ENCODE measurements at regions not wholly inside any gene's neighbourhood (a gene's known extent, or its start where the extent isn't known, plus 50 kb on each side); places are given as distances from the start of the nearest gene placed in this dataset.

- H3K79me1 ChIP-seq (ENCODE audit: low read depth in 1 of 2, low read length in 2 of 2): no peaks in the 10 kb centered on the region
- dilution Hi-C loops (cut with HindIII; ENCODE audit: low sequenced_read_pairs, unreplicated experiment) (no loop called here), intact Hi-C loops (cut with micrococcal nuclease) (no loop called here), in situ Hi-C loops (cut with MboI; ENCODE audit: low sequenced_read_pairs) (no loop called here)
- no peak overlapping the region for H2AFZ ChIP-seq (replicated peaks; ENCODE audit: low read length, poor library complexity)
- no peaks in the 10 kb centered on the region for H3K36me3 ChIP-seq (ENCODE audit: control insufficient read depth, insufficient read depth, low read length)
- no peak overlapping the region for H2AK5ac ChIP-seq (ENCODE audit: low read depth, low read length)
- ATAC-seq (ENCODE audit: low read depth): no peak
- WGBS, 2 experiments (ENCODE audit: extremely low coverage in 2 of 2, insufficient read length in 1 of 2): 78% methylated on average over 5 of the region's 6 CpGs; no CpG with 5 or more reads in 1 of the 2 experiments
- no peak overlapping the region for H3K4me2 ChIP-seq (ENCODE audit: low read depth, low read length)
- peaks cover 18% of the 10 kb centered on the region for H3K27me3 ChIP-seq (ENCODE audit: control insufficient read depth, insufficient read depth, low read length)
- H2BK120ac ChIP-seq (ENCODE audit: low read depth, low read length): no peak overlapping the region
- H3K9me3 ChIP-seq (ENCODE audit: control insufficient read depth, insufficient read depth, low read length): peaks cover 6% of the 10 kb centered on the region
- no peak overlapping the region for H3K27ac ChIP-seq (ENCODE audit: insufficient read depth, low read length)
- TF ChIP-seq MXI1 (IDR thresholded peaks at IDR 0.05; ENCODE audit: borderline replicate concordance, low read depth, low read length) (no peak), RCOR1 (IDR thresholded peaks at IDR 0.05; ENCODE audit: insufficient replicate concordance, low read length) (no peak), MAFK (IDR thresholded peaks at IDR 0.05; ENCODE audit: low read depth, low read length) (no peak), CHD1 (IDR thresholded peaks at IDR 0.05; ENCODE audit: low read depth, low read length) (no peak), ELK1 (IDR thresholded peaks at IDR 0.05; ENCODE audit: borderline replicate concordance, low read depth, low read length) (no peak)
- ChIA-PET CTCF (no interaction called here), POLR2A (ENCODE audit: unreplicated experiment) (no interaction called here)
- DNase-seq: no peak
- no peak overlapping the region for H3K4ac ChIP-seq (ENCODE audit: low read depth, low read length)
- no peak overlapping the region for H3K56ac ChIP-seq (ENCODE audit: extremely low read depth, insufficient read depth, low read length)
- H4K8ac ChIP-seq (ENCODE audit: low read depth in 2 of 2, low read length in 2 of 2): no peak overlapping the region
- H2AK9ac ChIP-seq (replicated peaks; ENCODE audit: low read depth, low read length, poor library complexity): no peak overlapping the region
- H4K5ac ChIP-seq (ENCODE audit: low read depth, low read length): no peak overlapping the region
- H4K91ac ChIP-seq (ENCODE audit: insufficient read depth, low read depth, low read length): no peak overlapping the region
- H3K4me1 ChIP-seq (ENCODE audit: control insufficient read depth, insufficient read depth, low read length): no peaks in the 10 kb centered on the region
- no peak overlapping the region for H3K18ac ChIP-seq (ENCODE audit: low read depth, low read length)
- H2BK5ac ChIP-seq (ENCODE audit: low read depth, low read length, poor library complexity, severe bottlenecking): no peak overlapping the region
- H2BK20ac ChIP-seq (ENCODE audit: low read depth, low read length): no peak overlapping the region
- no peak overlapping the region for H3K9ac ChIP-seq (ENCODE audit: low read depth, low read length)
- no peak overlapping the region for H3K4me3 ChIP-seq (ENCODE audit: insufficient read depth, low read depth, low read length)
- no peak overlapping the region for H2BK15ac ChIP-seq (ENCODE audit: low read depth, low read length)
- no peaks in the 10 kb centered on the region for H4K20me1 ChIP-seq (ENCODE audit: insufficient read depth, low read length)
- H3K14ac ChIP-seq (replicated peaks; ENCODE audit: low read depth, low read length): no peak overlapping the region
- BruUV-seq (replicated peaks): no TSS peak
- H3K9me1 ChIP-seq (ENCODE audit: insufficient read depth, low read length): no peaks in the 10 kb centered on the region; the same call in 1 of the 2 replicates
- H3K23ac ChIP-seq (ENCODE audit: low read depth, low read length): no peak overlapping the region
These were observed 105.7 kb upstream of the GPC1 start for GRCh38 chr2:240329778-240330177.

All from IMR-90 (cell line).